M059J (cell line): ENCODE measurements at regions not wholly inside any gene's neighbourhood (a gene's known extent, or its start where the extent isn't known, plus 50 kb on each side); places are given as distances from the start of the nearest gene placed in this dataset.
A peak's percentile ranks its signal among the peaks of the same experiment; 100 is the strongest.
"Not testable (repeated sequence)": the region's sequence is repeated elsewhere in the genome, so short reads cannot be mapped to it uniquely, and the experiment has no call there.

Experiments
- DNase-seq: peaks from one replicate; pipeline ENCODE4 v3.0.0-alpha.2; 2012; ENCODE audit warnings: low read depth

GRCh38 chr1:206359377-206359776, 110.9 kb upstream of the IKBKE start:
- DNase-seq = not testable (repeated sequence)

DNA sequence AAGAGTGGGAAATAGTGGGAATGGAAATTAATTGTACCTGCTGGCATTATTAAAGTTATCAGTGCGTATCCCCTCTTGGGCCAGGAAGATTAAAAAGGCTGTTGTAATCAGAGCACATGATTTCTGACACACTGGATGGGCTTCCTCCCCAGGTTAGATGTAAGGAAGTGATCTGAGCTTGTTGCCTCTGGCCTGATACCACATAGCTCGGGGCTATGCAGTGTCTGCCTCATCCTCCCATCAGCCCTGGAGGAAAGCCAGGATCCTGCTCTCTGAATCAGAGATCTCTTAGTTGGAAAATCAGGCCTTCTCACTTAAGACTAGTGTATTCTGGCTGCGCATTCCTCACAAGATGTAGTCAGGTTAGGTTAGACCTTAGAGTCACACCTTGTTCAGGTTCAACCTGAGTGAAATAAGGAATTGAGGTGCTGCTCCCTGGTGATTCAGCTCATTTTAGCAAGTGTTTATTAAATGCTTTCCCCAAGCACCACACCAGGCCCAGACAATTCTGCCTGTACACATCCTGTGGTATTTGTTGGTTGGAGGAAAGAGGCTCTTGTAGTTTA, 108.2 kb upstream of the IKBKE start:
- not testable (repeated sequence) for DNase-seq

GRCh38 chr1:206362994-206363393, 107.3 kb upstream of the IKBKE start:
- not testable (repeated sequence) for DNase-seq

- DNase-seq = peak; percentile 71
Observed at GRCh38 chr1:206365271-206365670, 105.0 kb upstream of the IKBKE start.

GRCh38 chr1:206366131-206366530, 104.1 kb upstream of the IKBKE start:
- DNase-seq = peak; percentile 56

DNA sequence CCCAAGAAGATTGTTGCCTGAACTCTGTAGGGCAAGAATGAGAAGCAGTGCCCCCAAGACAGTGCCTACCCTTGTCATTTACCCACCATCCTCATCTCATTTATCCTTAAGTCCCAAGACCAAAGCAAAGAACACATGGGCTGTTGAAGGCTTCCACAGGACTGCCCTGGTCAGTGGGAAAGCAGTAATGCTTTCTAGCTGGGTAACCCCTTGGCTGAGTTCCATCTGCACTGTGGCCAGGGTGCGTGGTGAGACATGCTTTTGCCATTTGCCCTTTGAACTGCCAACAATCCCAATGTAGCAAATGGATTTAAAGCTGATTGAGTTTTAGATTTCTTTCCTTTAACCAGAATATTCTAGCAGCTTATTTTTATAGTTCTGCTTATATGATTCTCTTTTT, 103.5 kb upstream of the IKBKE start:
- not testable (repeated sequence) for DNase-seq

- not testable (repeated sequence) for DNase-seq
Observed at GRCh38 chr1:206367955-206368622, 102.2 kb upstream of the IKBKE start.

- DNase-seq = not testable (repeated sequence)
Observed at GRCh38 chr1:206374725-206375124, 95.6 kb upstream of the IKBKE start.

- not testable (repeated sequence) for DNase-seq
Observed at GRCh38 chr1:206375552-206375951, 94.7 kb upstream of the IKBKE start.

- DNase-seq = not testable (repeated sequence)
Observed at GRCh38 chr1:206378506-206378905, 91.8 kb upstream of the IKBKE start.

- DNase-seq = not testable (repeated sequence)
Observed at GRCh38 chr1:206379245-206379644, 91.0 kb upstream of the IKBKE start.

- DNase-seq = peak; percentile 56
Observed at GRCh38 chr1:206380163-206380790, 90.0 kb upstream of the IKBKE start.

DNA sequence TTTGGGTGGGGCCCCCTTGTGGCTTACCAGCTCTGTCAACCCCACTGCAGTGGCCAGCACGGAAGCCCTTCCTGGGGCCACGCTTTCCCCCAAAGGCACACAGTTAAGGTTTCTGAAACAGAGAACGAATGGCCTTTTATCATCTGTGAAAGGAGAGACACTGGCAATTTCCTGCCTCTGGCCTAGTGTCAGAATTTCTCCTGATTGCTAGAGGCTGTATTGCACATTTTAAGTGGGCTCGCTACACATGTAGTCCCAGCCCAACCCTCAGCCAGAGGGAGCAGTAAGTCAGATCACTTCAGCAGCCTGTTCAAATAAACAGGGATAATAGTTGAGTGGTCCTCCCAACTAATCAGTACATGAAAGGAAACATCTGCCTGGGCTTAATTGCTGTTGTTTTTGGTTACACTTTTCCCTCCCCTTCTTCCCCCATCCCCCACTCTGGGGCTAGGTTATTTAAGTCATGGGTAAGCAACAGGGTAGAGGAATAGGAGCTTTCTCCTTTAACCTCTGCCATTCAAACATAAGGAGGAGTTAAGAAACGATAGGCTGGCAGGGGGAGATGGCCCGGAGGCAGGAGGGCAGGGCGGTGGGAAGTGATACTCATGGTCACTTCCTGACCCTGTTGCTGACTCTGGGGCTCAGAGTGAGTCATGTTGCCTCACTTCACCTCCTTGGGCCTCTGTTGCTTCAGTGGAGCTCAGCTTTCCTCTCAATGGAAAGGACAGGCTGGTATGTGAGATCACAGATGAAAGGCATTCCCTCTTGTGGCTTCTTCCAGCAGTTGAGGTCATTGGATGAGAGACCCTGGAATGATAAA, 89.3 kb upstream of the IKBKE start:
- peak; percentile 46 for DNase-seq

GRCh38 chr1:206384029-206384807, 86.1 kb upstream of the IKBKE start:
- peak; percentile 64 for DNase-seq

DNA sequence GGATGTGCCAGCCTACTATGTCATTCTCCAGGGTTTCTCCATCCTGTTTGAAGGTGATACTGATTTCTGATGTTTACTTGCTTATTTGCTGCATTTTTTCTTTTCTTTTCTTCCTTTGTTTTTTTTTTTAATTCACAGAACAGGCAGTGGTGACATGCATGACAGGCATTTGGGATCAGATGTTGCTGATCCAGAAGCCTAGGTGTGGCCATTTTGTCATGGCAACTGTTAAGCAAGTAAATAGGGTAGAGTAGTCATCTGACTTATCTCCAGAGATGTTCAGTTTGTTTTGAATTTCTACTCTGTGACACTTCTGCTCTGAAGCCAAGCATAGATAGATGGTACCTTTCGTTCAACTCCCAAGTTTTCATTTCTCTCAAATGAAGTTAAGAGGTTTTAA, 85.4 kb upstream of the IKBKE start:
- not testable (repeated sequence) for DNase-seq

DNA sequence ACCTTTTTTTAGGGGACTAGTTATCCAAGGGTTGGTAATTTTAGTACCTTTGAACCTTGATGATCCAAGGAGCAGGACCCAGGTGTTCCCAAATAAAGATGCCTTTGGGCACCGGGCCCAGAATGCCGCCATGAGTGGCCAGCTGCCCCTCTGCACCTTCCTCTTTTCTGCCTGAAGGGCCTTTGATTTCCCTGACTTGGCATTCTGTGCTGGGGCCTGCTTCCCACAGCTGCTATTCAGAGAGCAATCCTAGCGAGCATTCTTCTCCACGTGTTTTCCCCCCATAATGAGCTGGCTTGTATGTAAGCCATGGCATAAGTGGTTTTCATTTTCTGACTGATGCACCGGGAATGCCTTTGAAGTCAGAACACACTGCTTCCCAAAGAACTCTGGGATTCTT, 82.6 kb upstream of the IKBKE start:
- not testable (repeated sequence) for DNase-seq

GRCh38 chr1:206391903-206392302, 78.4 kb upstream of the IKBKE start:
- DNase-seq = not testable (repeated sequence)

DNA sequence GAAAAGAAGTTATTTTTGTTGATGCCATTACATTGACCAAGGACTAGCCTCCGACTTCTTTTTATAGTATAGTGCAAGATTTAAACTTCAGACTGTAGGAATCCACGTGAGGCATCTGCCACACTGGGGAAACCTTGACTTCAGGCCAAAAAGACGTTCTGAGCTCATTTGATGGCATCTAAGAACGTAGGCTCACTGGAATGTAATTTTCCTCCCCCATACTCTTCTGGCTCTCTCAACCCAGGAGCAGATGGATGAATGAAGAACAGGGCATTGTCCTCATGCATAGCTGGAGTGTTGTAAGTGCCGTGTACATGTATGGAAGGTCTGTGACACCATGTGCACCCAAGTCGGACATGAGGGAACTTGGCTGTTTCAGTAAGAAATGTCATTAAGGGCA, 72.8 kb upstream of the IKBKE start:
- not testable (repeated sequence) for DNase-seq

DNA sequence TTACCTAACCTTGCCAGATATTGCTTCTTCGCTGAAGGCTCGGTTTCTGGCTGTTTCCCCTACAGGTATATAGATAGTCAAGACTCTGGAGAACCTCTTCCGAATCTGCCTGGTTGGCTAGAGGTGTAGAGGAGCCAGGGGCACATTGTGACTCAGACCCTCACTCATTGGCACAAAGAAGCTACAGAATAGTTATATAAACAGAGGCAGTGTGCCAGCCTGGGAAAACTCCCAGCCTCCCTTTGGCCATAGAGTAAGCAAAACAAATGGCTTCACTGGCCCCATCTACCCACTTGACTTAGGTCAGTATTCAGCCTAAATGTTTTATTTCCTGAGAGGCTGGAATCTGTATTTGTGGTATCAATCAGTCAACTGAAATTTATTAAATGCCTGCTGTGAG, 72.0 kb upstream of the IKBKE start:
- not testable (repeated sequence) for DNase-seq

- DNase-seq = not testable (repeated sequence)
Observed at GRCh38 chr1:206403612-206404307, 66.5 kb upstream of the IKBKE start.
